GM13977 (cell line): ENCODE measurements at regions not wholly inside any gene's neighbourhood (a gene's known extent, or its start where the extent isn't known, plus 50 kb on each side); places are given as distances from the start of the nearest gene placed in this dataset.
"Not testable (repeated sequence)": the region's sequence is repeated elsewhere in the genome, so short reads cannot be mapped to it uniquely, and the experiment has no call there.

Experiments used
- DNase-seq: peaks from one replicate; pipeline ENCODE4 v3.0.0; 2012; ENCODE audit warnings: low spot score
- CTCF ChIP-seq: IDR thresholded peaks from 2 replicates; pipeline ENCODE4 v1.5.1; 2012; ENCODE audit warnings: mild to moderate bottlenecking, control low read depth; ENCODE audit not compliant: insufficient read depth; ENCODE audit errors: extremely low read depth, missing control alignments
- in situ Hi-C: fragments of 300-500 bp; cut with MboI; formaldehyde crosslinking; loops from one replicate; pipeline ENCODE4 v1.12.0; 2022; ENCODE audit warnings: low sequenced_read_pairs, low pct_unique_long_range_greater_than_20kb, mixed read lengths, inconsistent platforms; ENCODE audit not compliant: unreplicated experiment

DNA sequence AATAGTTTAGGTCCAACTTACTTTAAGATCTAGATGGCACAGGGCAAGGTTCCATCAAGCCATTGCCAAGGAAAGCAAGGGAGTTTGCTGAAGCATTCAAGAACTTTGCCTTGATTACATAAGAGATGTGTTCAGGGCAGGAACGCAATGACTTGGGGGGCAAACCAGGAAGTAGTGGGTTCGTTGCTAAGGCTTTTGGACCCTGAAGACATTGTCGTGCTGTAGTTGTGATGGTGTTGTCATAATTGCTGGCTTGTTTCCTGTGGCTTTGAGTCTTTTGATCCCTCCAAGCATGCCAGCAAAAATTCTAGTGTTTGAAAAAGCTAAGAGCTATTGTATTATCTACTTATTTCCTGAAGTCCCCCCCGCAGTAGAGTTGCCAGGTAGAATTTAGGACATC, 70.7 kb upstream of the HNF1B start:
- no peak for TF ChIP-seq CTCF
- no peak for DNase-seq
- in situ Hi-C loops, result no loop called here

- TF ChIP-seq CTCF, result no peak
- DNase-seq, result no peak
- in situ Hi-C loops, result no loop called here
Observed at GRCh38 chr17:37813751-37814150, 68.9 kb upstream of the HNF1B start.

GRCh38 chr17:37808846-37809245, 64.0 kb upstream of the HNF1B start:
- in situ Hi-C loops, DNase-seq: not testable (repeated sequence)

GRCh38 chr17:37802712-37803416, 58.0 kb upstream of the HNF1B start:
- TF ChIP-seq CTCF, result no peak
- DNase-seq, result no peak
- in situ Hi-C loops, result no loop called here

- DNase-seq, result no peak
- no peak for TF ChIP-seq CTCF
- in situ Hi-C loops, result no loop called here
Observed at GRCh38 chr17:37802061-37802595, 57.3 kb upstream of the HNF1B start.

- no peak for DNase-seq
- TF ChIP-seq CTCF, result no peak
- in situ Hi-C loops, result no loop called here
Observed at GRCh38 chr17:37801171-37801570, 56.3 kb upstream of the HNF1B start.

- no peak for TF ChIP-seq CTCF
- no peak for DNase-seq
- in situ Hi-C loops, result no loop called here
Observed at GRCh38 chr17:37797206-37797605, 52.3 kb upstream of the HNF1B start.
